Astrocyte (in vitro differentiated cells and primary cell): ENCODE measurements at regions not wholly inside any gene's neighbourhood (a gene's known extent, or its start where the extent isn't known, plus 50 kb on each side); places are given as distances from the start of the nearest gene placed in this dataset.

Source experiments
- CTCF ChIP-seq: IDR thresholded peaks from 2 replicates; pipeline ENCODE4 v1.5.1; 2011; ENCODE audit warnings: low read depth, mild to moderate bottlenecking, inconsistent platforms, low read length, moderate library complexity; ENCODE audit not compliant: insufficient read depth
- EZH2 ChIP-seq: IDR thresholded peaks from 2 replicates; pipeline ENCODE4 v1.6.1; 2012; ENCODE audit warnings: mild to moderate bottlenecking, low read length, inconsistent platforms; ENCODE audit not compliant: insufficient read depth

GRCh38 chr3:61463191-61463590, 98.2 kb upstream of the PTPRG start:
- TF ChIP-seq CTCF (no peak), EZH2 (no peak)
